GM18858 (cell line): ENCODE measurements at regions not wholly inside any gene's neighbourhood (a gene's known extent, or its start where the extent isn't known, plus 50 kb on each side); places are given as distances from the start of the nearest gene placed in this dataset.
A peak's percentile ranks its signal among the peaks of the same experiment; 100 is the strongest.

Experiments
- ATAC-seq: cut with Tn5 transposase; IDR thresholded peaks from one replicate; pipeline ENCODE4 v1.9.1; 2021; ENCODE audit not compliant: unreplicated experiment

GRCh38 chr7:35463751-35464150, 209.9 kb upstream of the TBX20 start:
- no peak for ATAC-seq

- no peak for ATAC-seq
These were observed 209.3 kb upstream of the TBX20 start for GRCh38 chr7:35463176-35463700.

GRCh38 chr7:35454575-35455385, 200.9 kb upstream of the TBX20 start:
- no peak for ATAC-seq

DNA sequence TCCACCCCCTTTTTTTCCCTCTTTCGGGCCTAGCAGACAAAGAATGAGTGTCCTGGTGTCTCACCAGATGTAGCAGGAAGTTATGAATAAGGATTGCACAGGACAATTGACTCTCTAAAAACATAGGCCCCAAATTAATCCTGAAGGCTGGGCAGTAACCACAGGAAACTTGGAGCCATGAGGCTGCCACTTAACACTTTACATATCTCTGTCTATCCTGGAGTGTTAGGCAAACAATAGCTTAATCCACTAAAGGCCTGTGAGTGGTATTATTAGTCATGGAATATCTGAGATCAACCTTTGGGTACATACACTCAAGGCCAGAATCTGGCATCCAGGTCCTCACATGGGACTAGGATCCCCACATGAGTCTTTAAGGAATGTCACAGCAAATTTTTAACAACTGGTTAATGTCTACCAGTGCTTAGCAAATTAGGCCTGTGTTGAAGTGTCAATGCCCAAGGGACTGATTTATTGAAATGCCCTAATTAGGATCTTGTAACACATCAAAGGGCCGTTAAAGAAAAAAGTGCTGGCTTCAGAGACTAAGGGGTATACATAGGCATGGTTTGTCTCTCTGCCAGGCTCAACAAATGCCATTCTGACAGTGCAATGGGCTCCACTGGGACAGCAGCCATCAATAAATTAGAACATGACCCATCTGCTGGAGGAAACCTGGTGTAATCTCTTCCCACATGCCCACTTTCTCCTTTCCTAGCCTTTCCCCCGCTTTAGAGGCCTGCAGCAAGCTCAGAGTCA, 196.7 kb upstream of the TBX20 start:
- ATAC-seq = no peak

DNA sequence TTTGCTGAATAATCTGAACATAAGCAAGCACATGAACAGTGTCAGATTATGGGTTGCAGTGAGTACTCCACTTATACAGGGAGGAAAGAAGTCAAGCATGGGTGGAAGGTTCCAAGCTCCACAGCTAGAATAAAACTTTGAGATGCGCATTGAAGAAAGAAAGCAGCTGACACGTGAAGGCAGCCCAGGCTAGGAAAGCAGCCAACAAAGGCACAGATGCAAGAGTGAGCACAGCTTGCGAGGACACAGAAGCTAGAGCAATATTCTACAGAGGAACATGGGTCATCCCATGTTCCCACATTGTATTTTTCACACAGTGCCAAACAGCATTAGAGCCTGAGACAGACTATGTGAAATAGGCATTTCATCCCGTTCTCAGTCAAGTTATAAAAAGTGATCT, 194.6 kb upstream of the TBX20 start:
- no peak for ATAC-seq

DNA sequence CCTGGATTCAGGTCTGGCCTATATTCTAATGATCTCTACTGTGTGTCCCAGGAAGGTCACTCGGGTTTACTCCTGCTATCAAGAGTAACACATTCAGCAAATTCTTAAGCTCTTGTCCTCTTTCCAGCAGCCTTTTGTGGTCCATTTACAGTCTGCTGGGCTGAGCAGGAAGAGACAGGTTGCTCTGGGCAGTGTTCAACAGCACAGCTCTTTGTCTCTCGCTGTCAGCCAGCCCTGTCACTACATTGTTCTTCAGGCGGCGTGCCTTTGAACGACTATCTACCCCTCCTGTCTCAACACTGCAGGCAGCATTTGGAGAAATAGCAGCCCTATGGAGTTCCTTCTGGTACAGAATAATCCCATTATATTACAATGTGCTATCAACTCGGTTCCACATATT, 192.2 kb upstream of the TBX20 start:
- ATAC-seq = no peak

DNA sequence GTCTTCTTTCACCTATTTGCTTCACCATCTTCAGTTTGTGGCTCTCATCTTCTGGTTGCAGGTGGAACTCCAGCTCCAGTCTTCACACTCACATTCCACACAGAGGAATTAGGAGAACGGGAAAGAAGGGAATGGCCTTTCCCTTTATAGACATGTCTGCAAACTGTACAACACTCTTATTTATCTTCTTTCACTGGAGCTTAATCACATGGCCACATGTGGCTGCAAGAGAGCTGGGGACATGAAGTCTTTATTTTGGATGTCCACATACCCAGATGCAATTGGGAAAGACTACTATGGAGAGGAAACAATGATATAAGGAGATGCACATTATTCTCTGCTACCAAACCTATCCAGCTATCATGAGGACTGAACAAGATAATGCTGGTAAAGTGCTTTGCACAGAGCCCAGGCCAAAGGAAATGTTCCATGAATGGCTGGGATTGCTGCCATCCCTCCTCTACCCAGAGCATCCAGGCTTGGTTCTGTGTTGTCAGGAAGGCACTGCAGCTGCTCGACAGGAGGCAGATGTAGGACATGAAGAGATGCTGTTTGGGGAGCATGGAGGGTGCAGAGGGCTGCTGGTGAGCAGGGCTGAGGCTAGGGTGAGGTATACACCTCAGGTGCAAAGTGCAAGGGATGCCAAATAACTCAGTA, 183.8 kb upstream of the TBX20 start:
- no peak for ATAC-seq

- no peak for ATAC-seq
These were observed 182.6 kb upstream of the TBX20 start for GRCh38 chr7:35436452-35436851.

DNA sequence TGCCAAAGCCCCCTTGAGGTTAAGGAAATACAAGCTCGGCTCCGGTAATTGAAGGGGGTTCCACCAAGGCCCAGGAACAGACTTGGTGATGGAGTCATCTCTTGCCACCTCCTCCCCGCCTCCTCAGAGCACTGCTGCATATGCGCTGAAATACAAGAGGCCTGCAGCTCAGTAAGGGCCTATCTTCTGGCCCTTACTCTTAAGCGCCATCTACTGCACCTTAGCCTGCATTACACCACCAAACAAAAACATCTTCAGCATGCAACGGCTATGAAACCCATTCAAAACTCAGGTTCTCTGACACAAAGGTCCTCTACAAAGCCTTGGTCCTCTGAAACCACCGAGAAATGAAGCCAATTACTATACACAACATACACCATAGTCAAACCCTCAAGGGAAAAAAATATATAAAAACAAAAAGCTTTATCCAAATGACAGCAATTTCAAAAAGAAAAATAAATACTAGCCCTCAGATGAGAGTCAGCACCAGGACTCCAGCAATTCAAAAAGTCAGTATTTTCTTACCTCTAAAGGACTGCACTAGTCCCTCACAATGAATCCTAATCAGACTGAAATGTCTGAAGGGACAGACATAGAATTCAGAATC, 176.8 kb upstream of the TBX20 start:
- no peak for ATAC-seq

DNA sequence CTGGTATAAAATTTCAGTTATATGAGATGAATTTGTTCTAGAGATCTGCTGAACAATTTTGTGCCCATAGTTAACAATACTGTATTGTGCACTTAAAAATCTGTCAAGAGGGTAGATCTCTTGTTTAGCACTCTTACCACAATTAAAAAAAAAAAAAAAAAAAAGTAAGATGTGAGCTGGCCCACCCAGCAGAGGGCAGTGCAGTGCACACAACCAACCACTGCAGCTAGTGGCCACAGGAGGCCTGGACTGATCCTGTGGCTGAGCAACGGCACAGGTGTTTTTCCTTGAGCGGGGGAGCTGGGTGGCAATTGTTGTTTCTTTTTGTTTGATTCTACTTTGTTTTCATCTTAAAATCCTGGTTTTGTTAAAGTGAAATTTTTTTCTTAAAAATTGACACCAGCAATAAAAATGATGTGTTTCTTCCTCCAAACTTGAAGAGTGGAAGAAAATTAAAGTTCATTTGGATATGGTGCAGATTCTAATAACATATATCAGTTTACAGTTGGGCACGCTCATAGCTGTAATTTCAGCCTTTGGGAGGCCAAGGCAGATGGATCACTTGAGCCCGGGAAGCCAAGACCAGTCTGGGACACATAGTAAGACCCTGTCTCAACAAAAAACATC, 171.1 kb upstream of the TBX20 start:
- peak; percentile 58 for ATAC-seq

DNA sequence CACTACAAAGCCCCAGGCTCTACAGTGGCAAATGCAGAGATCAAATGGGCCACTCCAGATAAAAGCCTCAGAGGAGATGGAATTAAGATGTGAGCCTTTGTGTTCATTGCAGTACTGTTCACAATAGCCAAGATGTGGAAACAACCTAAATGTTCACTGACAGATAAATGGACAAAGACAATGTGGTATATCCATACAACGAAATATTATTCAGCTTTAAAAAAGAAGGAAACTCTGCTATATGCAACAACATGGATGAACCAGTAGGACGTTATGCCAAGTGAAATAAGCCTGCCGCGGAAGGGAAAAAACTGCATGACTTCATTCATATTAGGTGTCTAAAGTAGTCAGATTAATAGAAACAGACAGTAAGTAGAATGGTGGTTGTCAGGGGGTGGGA, 170.5 kb upstream of the TBX20 start:
- ATAC-seq = no peak

GRCh38 chr7:35422715-35423114, 168.8 kb upstream of the TBX20 start:
- no peak for ATAC-seq

- no peak for ATAC-seq
These were observed 166.8 kb upstream of the TBX20 start for GRCh38 chr7:35420656-35421055.

DNA sequence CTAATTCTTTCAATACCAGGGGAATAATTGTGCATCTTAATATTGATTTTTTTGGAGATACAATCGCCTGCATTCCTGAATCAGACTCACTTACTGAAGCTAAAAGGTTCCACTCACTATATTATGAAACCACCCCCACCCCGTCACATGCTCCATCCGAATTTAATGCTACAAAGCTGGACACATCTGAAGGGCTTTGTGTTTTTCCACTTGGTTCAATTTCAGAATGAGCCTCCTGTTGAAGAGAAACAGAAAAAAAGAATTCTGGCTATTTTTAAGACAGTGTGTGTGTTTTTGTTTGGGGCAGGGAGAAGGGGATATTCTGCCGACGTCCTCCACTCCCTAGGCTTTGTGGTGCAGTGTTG, 165.5 kb upstream of the TBX20 start:
- ATAC-seq = no peak

GRCh38 chr7:35418716-35419390, 165.0 kb upstream of the TBX20 start:
- ATAC-seq = no peak

DNA sequence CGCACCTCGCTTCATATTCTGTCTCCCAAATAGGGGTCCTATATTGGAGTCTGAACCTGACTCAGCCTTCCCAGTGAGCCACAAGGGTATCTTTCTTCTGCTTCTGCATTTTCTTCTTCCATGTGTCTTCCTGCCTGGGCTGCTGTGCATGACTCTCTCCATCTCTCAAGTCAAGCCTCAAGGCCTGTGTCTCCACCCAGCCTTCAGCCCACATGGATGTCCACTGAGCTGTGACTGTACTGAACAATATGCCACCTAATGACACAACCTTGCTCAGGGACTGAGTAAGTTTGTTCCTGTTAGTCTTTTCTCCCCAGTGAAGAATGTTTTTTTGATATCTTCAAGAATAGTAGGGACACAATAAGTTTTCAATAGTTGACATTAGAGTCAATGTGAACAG, 162.7 kb upstream of the TBX20 start:
- no peak for ATAC-seq

- ATAC-seq = no peak
These were observed 161.5 kb upstream of the TBX20 start for GRCh38 chr7:35415411-35415822.

DNA sequence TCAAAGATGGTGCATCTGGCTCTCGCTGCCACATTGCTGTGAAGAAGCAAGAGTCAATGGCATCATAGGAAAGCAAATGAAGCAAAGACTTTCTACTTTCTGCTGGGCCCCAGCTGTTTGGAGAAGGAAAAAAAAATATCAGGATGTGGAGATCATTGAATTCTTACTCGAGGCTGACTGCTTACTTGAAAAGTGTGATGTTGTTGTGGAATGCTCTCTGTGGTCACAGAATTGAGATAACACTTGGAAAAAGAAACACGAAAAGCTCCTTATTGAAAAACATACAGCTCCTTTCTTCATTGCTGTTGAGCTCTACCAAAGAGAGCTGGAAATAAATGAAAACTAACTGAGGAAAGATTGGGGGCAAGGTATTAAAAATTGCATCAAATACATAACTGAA, 157.4 kb upstream of the TBX20 start:
- no peak for ATAC-seq

GRCh38 chr7:35405461-35405860, 151.6 kb upstream of the TBX20 start:
- no peak for ATAC-seq

- no peak for ATAC-seq
These were observed 147.4 kb upstream of the TBX20 start for GRCh38 chr7:35401217-35401879.
